8988T (cell line): ENCODE measurements at regions not wholly inside any gene's neighbourhood (a gene's known extent, or its start where the extent isn't known, plus 50 kb on each side); places are given as distances from the start of the nearest gene placed in this dataset.

Experiments
- DNase-seq: peaks from one replicate; pipeline ENCODE4 v3.0.0; 2011

- DNase-seq = no peak
Observed at GRCh38 chr3:182739619-182740018, 53.7 kb upstream of the ATP11B start.

DNA sequence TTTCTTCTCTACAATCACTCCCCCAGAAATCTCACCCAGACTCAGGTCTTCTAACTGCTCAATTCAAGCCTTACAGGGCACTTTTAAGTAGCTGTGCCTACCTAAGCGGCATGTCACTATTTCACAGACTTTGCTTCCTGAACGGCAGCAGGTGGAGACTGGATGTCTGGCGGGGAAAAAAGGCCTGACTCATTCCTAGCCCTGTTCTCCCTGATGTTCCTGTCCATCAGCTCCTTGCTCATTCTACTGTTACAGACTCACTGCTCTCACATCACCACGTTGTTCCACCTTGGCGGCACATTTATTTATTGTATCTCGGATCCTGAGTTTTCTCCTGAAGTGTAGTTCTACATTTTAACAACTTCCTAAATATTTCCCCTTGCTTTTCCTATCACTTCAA, 52.6 kb upstream of the ATP11B start:
- no peak for DNase-seq

- no peak for DNase-seq
Observed at GRCh38 chr3:182741214-182741613, 52.1 kb upstream of the ATP11B start.
